HG03558 (cell line): ENCODE measurements at regions not wholly inside any gene's neighbourhood (a gene's known extent, or its start where the extent isn't known, plus 50 kb on each side); places are given as distances from the start of the nearest gene placed in this dataset.

Experiments
- ATAC-seq: cut with Tn5 transposase; IDR thresholded peaks from one replicate; pipeline ENCODE4 v1.9.1; 2021; ENCODE audit warnings: moderate number of reproducible peaks; ENCODE audit not compliant: unreplicated experiment; ENCODE audit errors: extremely low read depth

DNA sequence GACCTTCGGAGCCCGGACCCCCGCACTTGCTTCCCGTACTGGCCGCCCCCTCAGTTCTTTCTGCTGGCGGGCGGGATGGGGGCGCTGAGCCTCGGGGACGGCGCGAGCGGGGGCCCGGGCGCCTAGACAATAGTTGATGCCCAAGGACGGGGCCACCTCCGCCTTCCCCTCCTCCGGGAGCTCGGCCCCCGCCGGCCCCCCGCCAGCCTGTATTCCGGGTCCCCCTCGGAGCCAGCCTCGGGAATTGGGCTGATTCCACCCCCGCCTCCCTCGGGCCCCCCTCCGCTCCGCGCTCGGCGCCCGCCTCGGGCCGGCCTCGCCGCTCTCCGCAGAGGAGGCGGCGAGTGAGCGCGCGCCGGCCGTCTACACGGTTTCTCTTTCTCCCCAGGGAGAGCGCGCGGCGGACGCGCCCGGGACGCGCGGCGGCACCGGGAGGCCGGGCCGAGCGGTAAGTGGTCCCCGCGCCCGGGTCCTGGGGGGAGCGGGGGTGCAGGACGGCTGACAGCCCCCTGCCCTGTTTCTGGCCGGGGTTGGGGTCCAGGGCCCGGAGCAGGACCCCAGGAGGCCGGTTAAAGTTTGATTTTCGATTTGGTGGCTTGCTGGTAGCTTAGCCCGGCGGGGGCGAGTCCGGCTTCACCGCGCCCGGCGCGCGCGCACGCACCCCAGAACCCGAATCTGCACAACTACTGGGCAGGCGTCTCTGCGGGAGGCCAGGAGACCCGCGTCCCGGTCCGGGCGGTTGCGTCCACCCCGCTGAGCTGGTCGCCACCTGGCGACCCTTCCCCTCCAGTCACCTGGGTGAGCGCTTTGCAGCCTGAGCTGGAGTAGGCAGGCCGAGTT, 413.7 kb downstream of the PCNX1 start:
- no peak for ATAC-seq

DNA sequence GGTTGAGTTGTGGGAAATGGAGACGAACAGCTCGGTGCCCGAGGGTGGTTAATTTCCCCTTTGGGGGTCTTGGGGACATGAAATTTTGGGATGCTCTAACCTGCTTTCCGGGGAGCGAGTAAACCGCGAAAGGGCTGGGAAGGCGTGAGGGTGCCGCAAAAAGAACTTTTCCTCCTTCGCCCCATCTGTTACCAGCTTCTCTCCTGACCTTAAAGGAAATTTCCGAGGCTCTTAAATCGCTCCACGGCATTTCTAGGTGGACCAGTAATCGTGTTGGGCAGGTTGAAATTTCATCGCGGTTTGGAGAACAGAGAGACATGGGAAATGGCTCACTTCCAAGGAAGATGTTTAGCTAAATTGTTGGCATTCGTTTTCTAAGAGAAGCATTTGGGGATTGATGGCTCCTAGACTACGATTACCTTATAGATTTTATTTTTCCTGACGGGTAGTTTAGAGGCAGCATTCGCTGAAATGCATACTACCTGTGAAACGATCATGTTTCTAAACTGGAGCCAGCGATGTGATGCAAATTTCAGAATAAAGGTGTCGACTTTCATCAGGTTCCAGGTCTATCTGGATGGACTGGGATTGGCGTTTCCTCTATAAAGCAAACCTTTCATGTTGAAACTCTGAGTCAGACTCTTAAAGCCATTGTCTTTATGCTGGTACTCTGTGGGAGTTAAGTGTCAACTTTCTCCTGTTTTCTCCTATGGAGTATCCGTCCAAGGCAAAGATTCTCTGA, 414.5 kb downstream of the PCNX1 start:
- no peak for ATAC-seq

DNA sequence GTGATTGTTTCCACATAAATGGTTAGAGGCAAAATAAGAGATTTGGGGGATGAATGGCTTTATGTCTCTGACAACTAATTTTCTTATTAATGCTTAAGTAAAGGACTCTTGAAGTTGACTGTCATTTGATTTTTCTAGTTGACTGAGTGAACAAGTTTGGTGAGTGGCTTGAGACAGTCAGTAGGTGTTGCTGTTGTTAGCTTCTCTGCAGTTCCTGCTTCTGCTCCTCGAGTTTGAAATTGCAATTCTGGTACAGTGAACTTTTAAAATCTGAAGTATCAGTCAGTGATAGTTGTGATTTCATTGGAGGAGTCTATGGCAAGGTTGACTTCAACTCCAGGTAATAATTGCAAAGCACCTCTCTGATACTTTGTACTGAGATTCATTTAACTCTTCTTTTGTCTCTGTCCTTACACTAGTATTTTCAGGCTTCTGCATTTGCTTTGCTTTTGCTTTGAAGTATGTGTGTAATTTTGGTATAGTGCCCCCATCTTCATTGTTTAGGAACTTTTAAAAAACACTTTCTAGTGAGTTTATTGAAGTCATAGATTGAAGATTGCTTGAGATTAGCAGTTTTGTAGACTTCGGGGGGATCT, 415.5 kb downstream of the PCNX1 start:
- no peak for ATAC-seq

DNA sequence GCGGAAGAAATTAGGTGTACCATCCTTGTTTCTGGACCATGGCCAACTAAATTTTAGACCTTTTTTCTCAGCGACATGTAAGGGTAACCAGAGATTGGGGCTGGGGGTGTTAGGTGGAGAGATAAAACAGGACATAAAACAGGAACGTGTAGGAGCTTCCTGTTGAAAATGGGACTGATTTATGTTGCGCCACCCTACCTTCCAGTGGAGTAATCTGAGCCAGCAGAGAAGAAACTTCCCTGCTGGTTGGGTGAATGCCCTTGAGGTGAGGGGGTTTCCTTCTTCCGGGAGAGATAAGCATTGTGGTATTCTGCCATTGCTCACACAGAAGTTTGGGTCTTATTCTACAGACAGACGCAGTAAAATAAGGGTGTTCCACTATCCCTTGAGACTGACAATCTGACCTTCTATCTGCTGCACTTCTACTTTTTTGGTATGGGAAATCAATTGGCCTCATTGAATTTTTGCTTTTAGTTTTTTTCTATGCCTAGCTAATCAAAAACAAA, 417.6 kb downstream of the PCNX1 start:
- ATAC-seq: no peak

DNA sequence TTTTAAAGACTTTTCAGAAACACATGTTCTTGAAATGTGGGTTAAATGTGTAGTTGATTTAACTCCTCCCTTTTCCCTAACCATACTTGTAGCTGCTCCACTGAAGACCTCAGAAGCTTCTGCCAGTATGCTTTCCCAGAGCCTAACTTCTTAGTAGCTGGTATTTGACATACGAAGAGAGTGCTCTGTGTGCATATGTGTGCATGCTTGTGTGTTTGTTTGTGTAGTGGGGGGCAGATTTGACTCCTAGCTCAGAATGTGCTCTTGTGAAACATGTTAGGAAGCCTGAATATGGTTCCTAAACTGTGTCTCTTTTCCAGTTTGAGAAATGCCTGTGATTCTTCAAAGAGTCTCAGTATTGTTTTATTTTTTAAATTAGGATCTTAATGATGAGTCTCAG, 420.4 kb downstream of the PCNX1 start:
- ATAC-seq: no peak

DNA sequence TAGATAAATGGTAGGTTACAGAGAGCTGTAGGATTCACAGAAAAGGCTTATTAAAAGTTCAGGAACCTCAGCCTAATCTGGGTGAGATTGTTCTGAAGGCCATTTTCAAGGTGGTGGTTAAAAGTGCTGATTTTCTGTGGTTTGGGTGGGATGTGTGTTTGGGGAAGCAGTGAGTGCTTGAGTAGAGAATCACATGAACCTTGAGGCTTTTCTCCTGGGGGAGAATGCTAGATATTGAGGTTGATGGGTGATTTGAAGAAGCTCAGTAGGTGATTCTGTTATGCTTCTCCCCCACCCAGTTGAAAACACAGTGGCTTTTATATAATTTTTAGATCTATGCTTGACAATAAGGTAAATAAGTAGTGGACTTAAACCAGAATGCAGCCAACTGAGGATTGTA, 420.9 kb downstream of the PCNX1 start:
- no peak for ATAC-seq

DNA sequence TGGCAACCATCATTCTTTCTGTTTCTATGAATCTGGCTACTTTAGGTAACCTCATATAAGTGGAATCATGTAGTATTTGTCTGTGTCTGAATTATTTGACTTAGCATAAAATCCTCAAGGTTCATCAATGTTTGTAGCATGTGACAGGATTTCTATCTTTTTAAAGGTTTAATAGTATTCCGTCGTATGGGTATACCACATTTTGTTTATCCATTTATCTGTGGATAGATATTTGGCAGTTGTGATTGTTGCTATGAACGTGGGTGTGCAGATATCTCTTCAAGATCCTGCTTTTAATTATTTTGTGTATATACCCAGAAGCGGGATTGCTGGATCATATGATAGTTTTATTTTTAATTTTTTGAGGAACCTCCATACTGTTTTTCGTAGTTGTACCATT, 421.7 kb downstream of the PCNX1 start:
- ATAC-seq: no peak

DNA sequence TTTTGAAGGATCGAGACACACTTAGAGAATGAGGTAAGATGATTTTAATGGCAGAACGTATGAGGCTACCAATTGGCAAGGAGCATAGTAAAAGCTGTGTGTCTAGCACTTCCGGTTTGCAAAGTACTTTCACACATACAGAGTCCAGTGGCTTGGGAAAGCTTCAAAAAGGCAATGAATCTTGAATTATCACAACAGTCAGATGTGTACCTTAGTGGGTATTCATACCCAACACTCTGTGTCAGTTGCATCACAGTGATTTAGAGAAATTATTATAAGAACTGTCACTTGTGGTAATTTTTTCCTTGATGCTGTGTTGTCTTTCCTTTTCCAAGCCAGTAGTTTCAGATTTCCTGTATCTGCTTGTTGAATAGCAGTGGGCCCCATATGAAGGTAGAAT, 424.1 kb downstream of the PCNX1 start:
- no peak for ATAC-seq

DNA sequence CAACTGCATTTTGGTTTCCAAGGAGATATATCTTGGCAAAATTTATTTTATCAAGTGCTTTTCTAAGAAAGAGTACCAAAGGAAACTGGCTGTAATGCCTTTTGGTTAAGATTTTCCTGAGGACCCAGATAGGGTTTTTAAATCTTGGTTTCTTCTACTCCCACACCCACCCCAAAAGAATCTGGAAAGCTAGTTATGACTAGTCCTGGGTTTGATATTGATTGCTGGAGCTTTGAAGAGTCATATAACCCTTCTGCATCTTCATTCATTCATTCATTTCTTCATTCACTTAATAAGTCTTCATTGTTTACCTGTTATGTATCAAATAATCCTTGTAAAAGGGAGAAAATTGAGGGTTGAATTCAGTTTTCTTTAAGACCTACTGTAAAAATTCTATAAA, 425.2 kb downstream of the PCNX1 start:
- no peak for ATAC-seq

DNA sequence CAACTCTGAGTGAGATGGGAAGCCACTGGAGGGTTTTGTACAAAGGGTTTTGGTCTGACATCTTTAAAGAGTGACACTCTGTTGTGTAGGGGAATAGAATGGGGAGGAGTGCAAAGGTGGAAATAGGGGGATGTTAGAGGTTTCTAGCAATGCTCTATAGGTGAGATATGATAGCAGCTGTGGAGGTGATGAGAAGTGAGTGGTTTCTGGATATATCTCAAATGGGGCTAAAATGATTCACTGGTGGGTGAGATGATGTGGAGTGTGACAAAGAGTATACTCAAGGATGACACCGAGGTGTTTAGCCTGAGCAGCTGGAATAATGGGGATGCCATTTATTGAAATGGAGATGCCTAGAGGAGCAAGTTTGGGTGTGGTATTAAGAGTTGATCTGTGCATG, 426.4 kb downstream of the PCNX1 start:
- no peak for ATAC-seq

DNA sequence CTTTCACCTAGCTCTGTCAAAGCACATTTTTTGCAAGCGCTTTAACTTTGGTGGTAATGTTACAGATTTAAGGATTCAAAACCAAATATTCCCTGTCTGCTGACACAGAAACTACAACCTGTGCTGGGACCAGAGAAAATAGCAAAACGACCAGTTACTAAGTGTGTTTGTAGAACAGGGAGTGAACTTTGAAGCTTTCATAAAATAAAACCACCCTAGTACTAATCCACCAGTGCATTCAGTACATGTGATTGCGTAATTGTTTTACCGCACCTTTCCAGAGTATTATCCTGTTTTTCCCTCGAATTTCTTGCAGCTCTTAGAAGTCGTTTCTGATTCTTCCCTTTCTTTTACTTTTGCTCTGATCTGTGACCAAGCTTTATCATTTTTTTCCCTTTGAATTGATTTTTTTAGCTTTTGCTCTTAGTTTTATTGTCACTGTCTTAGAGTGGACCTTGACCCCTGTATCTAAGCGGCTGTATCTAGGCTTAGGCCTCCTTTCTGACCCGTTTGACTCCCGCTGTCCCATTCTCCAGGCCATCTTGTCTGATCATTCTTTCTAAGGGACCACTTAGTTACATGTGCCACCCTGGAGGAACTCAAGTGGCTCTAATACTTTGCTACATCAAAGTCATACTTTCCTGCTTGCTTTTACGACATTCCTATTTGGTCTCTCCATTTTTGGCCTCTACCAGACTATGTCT, 429.4 kb downstream of the PCNX1 start:
- ATAC-seq: no peak

DNA sequence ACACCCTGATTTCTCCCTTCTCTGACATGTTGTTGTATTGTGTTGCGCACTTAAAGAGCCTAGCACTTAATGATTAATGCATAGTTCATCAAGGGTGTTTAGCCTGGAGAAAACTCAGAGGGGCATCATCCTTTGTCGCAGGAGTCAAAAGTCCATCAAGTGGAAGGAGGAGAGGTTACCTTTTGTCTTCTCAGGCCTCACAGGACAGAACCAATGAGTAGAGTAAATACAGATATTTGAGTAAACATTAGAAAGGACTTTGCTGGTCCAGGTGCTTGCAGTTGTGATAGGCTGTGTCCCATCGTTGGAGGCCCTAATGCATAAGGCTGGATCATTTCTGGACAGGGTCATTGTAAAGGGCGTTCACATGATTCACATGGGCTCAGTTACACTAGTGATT, 430.9 kb downstream of the PCNX1 start:
- ATAC-seq: no peak

DNA sequence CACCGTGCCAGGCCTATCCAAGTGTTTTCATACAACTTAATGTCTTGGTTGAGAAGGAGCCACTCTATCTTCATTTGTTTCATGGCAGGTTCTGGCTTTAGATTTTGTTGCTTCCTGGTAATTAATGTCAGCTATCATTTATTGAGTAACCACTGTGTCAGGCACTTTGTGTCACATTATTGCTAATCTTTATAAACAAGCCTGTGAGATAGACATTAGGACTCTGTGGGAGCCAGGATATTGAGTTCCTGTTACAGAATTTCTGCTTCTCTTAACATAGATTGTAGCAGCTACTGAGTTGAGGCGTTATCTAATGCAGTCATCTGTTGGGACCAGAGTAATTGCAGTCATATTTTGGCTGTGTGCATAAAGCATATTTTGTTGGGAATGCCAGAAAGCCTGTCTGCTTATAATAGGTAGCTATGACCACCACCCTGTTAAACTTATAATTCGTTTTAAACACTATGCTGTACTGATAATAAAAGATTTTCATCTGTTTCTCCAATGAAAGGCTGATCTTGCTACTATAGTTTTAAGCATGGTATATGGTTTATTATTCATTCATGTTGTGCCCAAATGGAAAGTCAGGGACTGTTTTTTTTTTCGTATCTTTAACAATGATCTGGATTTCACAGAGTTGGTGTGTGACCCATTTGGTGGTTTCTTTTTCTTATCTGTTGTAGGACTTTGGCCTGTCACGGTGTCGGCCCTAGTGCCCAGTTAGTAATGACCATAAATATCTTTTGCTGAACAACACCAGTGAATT, 432.6 kb downstream of the PCNX1 start:
- ATAC-seq: no peak

DNA sequence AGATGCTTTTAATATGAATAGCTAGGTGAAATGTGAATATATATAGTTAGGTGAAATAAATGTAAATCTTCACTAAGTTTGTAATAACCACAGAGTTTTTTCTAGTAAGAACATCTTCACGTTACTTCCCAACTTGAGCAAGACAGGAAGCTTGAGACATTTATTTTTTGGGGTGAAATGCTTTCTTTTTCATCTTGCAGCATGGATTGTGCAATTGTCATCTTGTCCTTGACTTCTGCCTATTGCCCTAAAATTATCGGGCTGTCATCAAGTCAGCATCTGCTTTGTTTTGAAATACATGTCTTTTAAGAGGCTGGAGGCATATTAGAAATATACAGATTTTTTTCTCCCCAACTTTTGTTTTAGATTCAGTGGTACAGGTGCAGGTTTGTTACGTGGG, 433.9 kb downstream of the PCNX1 start:
- no peak for ATAC-seq

DNA sequence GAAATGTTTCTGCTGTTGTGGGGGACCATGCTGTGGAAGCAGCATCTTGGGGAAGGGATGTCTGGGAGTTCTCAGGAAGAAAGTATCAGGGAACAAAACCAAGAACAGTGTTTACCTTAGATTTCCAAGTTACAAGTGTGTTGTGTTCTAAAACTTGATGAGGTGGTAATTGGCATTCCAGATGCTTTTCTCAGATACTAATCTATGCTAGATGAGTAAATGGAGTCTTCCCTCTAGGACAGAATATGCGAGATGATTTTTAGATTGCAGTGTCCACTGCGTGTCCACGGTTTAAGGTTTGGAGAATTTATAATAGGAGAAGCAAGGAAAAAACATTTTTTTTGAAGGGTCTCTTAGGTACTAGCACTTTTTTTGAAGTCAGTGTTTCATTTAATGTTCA, 436.5 kb downstream of the PCNX1 start:
- no peak for ATAC-seq

DNA sequence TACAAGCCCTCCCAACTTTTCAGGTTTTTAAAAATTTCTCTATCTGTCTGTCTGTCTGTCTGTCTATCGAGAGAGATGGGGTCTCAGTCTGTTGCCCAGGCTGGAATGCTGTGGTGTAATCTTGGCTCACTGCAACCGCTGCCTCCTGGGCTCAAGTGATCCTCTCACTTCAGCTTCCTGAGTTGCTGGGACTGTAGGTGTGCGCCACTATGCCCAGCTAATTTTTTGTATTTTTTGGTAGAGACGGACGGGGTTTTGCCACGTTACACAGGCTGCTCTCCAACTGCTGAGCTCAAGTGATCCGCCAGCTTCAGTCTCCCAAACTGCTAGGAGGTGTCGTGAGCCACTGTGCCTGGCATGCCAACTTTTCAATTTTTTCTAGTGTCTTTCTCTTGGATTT, 437.2 kb downstream of the PCNX1 start:
- ATAC-seq: no peak

DNA sequence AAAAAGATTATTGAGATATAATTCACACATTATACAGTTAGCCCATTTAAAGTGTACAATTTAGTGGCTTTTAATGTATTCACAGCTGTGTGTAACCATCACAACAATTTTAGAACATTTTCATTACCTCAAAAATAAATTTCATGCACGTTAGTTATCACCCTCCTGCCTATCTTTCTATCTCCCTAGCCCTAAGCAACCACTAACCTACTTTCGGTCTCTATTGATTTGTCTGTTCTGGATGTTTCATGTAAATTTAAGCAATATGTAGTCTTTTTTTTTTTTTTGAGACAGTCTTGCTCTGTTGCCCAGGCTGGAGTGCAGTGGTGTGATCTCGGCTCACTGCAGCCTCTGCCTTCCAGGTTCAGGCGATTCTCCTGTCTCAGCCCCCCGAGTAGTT, 439.4 kb downstream of the PCNX1 start:
- ATAC-seq: no peak

DNA sequence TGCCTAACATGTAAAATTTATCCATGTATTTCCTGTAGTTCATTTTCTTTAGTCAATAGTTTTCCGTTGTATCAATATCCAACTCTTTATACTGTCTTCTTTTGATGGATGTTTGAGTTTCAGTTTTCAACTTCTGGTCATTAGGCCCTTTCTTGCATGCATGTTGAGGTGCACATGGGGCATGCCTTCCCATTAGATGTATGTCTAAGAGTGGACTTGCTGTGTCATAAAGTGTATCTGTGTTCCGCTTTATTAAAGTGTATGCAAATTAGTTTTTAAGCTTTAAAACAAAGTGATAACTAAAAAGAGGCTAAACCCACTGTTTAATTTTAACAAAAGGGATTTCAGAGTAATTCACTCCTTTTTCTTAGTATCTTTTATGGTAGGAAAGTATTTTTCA, 441.1 kb downstream of the PCNX1 start:
- ATAC-seq: no peak

DNA sequence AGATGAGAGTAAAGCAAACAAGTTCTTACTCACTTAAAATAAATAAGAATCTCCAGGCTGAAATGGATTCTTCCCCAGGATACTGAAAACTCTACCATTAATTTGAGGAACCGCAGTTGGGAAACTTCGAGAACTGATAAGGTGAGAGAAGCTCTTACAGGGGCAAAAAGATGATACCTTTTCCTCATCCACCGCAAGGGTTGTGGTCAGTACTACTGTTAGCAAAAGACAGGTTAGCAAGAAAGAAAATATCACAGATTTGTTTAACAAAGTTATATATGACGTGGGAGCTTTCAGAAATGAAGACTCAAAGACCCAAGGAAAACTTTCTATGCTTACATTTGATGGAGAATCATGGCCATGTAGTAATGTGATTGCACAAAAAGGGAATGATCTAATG, 441.6 kb downstream of the PCNX1 start:
- ATAC-seq: no peak

DNA sequence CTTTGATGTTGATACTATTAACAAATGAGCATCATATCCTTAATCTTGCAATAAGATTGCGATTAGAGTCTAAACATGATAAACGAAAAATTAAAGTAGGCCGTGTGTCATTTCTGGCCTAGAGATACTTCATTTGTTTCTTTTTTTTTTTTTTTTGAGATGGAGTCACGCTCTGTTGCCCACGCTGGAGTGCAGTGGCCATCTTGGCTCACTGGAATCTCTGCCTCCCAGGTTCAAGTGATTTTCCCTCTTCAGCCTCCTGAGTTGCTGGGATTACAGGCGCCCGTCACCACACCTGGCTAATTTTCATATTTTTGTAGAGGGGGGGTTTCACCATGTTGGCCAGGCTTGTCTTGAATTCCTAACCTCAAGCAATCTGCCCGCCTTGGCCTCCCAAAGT, 446.9 kb downstream of the PCNX1 start:
- ATAC-seq: no peak
